Medulla oblongata (tissue), 1 donor: ENCODE measurements at regions not wholly inside any gene's neighbourhood (a gene's known extent, or its start where the extent isn't known, plus 50 kb on each side); places are given as distances from the start of the nearest gene placed in this dataset.
"Not testable (repeated sequence)": the region's sequence is repeated elsewhere in the genome, so short reads cannot be mapped to it uniquely, and the experiment has no call there.

Source experiments
- DNase-seq: peaks from one replicate; pipeline ENCODE4 v3.0.0-alpha.2; 2015; ENCODE audit errors: extremely low spot score

GRCh38 chr1:103353391-103353790 lies 172.1 kb upstream of the RNPC3 start:
- no peak for DNase-seq

GRCh38 chr1:103348136-103348535 lies 177.4 kb upstream of the RNPC3 start:
- no peak for DNase-seq

- DNase-seq = no peak
Measured at GRCh38 chr1:103344930-103345329, 180.6 kb upstream of the RNPC3 start.

GRCh38 chr1:103341377-103341880 lies 184.1 kb upstream of the RNPC3 start:
- DNase-seq = no peak

GRCh38 chr1:103337779-103338178 lies 187.7 kb upstream of the RNPC3 start:
- DNase-seq = no peak

GRCh38 chr1:103336408-103336807 lies 189.1 kb upstream of the RNPC3 start:
- peak; percentile 45 for DNase-seq

GRCh38 chr1:103333141-103333540 lies 192.4 kb upstream of the RNPC3 start:
- DNase-seq = peak; percentile 7

GRCh38 chr1:103327054-103327719 lies 198.3 kb upstream of the RNPC3 start:
- DNase-seq = no peak

- no peak for DNase-seq
Measured at GRCh38 chr1:103326595-103326994, 198.9 kb upstream of the RNPC3 start.

GRCh38 chr1:103309786-103310185 lies 201.5 kb upstream of the COL11A1 start:
- no peak for DNase-seq

GRCh38 chr1:103307751-103308150 lies 199.4 kb upstream of the COL11A1 start:
- no peak for DNase-seq

GRCh38 chr1:103283841-103284669 lies 175.7 kb upstream of the COL11A1 start:
- DNase-seq = no peak

- DNase-seq = no peak
Measured at GRCh38 chr1:103283371-103283770, 175.0 kb upstream of the COL11A1 start.

GRCh38 chr1:103275725-103276124 lies 167.4 kb upstream of the COL11A1 start:
- no peak for DNase-seq

- DNase-seq = no peak
Measured at GRCh38 chr1:103274886-103275285, 166.6 kb upstream of the COL11A1 start.

- DNase-seq = no peak
Measured at GRCh38 chr1:103273106-103273505, 164.8 kb upstream of the COL11A1 start.

GRCh38 chr1:103271471-103271870 lies 163.1 kb upstream of the COL11A1 start:
- DNase-seq = not testable (repeated sequence)

GRCh38 chr1:103267893-103268292 lies 159.6 kb upstream of the COL11A1 start:
- no peak for DNase-seq

- no peak for DNase-seq
Measured at GRCh38 chr1:103267266-103267665, 158.9 kb upstream of the COL11A1 start.

- DNase-seq = no peak
Measured at GRCh38 chr1:103266036-103266435, 157.7 kb upstream of the COL11A1 start.

- DNase-seq = no peak
Measured at GRCh38 chr1:103265551-103265950, 157.2 kb upstream of the COL11A1 start.

GRCh38 chr1:103259982-103260381 lies 151.7 kb upstream of the COL11A1 start:
- no peak for DNase-seq

GRCh38 chr1:103256490-103256889 lies 148.2 kb upstream of the COL11A1 start:
- no peak for DNase-seq
